ENCODE measurements at regions not wholly inside any gene's neighbourhood (a gene's known extent, or its start where the extent isn't known, plus 50 kb on each side); places are given as distances from the start of the nearest gene placed in this dataset.

DNA sequence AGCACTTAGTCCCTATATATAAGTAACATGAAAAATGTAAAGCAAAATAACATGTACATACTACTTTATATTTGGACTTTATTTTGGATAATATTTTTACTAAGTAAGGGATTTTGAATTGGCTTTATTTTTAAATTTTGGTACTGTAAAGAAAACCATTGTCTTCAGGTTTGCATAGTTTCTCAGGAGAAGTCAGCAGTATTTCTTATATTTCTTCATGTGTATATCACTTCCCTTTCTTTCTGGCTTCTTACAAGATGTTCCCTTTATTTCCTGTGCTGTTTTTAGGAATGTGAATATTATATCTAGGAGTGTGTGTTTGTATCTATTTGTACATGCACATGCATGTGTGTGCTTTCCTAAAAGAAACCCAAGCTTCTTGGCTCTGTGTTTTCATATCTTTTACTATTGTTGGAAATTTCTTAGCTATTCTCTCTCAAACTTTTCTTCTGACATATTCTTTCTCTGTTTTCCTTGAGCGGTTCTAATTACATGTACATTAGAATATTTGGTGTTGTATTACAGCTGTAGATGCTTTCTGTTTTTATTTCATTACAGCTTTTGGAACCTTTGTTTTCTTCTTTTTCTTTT is 1549.7 kb upstream of the ACVR2A start:
- TF ChIP-seq, protein P1, sequence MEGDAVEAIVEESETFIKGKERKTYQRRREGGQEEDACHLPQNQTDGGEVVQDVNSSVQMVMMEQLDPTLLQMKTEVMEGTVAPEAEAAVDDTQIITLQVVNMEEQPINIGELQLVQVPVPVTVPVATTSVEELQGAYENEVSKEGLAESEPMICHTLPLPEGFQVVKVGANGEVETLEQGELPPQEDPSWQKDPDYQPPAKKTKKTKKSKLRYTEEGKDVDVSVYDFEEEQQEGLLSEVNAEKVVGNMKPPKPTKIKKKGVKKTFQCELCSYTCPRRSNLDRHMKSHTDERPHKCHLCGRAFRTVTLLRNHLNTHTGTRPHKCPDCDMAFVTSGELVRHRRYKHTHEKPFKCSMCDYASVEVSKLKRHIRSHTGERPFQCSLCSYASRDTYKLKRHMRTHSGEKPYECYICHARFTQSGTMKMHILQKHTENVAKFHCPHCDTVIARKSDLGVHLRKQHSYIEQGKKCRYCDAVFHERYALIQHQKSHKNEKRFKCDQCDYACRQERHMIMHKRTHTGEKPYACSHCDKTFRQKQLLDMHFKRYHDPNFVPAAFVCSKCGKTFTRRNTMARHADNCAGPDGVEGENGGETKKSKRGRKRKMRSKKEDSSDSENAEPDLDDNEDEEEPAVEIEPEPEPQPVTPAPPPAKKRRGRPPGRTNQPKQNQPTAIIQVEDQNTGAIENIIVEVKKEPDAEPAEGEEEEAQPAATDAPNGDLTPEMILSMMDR (IDR thresholded peaks at IDR 0.05; ENCODE audit: insufficient read depth, low read length): no peak
- TF ChIP-seq, protein P2, sequence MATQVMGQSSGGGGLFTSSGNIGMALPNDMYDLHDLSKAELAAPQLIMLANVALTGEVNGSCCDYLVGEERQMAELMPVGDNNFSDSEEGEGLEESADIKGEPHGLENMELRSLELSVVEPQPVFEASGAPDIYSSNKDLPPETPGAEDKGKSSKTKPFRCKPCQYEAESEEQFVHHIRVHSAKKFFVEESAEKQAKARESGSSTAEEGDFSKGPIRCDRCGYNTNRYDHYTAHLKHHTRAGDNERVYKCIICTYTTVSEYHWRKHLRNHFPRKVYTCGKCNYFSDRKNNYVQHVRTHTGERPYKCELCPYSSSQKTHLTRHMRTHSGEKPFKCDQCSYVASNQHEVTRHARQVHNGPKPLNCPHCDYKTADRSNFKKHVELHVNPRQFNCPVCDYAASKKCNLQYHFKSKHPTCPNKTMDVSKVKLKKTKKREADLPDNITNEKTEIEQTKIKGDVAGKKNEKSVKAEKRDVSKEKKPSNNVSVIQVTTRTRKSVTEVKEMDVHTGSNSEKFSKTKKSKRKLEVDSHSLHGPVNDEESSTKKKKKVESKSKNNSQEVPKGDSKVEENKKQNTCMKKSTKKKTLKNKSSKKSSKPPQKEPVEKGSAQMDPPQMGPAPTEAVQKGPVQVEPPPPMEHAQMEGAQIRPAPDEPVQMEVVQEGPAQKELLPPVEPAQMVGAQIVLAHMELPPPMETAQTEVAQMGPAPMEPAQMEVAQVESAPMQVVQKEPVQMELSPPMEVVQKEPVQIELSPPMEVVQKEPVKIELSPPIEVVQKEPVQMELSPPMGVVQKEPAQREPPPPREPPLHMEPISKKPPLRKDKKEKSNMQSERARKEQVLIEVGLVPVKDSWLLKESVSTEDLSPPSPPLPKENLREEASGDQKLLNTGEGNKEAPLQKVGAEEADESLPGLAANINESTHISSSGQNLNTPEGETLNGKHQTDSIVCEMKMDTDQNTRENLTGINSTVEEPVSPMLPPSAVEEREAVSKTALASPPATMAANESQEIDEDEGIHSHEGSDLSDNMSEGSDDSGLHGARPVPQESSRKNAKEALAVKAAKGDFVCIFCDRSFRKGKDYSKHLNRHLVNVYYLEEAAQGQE (IDR thresholded peaks at IDR 0.05; ENCODE audit: insufficient replicate concordance, low read depth): no peak
- no peak for TF ChIP-seq POLR2AphosphoS5 (IDR thresholded peaks at IDR 0.05; ENCODE audit: low read depth)
- no peak for TF ChIP-seq GABPA (IDR thresholded peaks at IDR 0.05; ENCODE audit: low read depth)

Data from HL-60 (cell line).